Activated B cell treated with CpG ODN at 0.5 μM for 24 hours (primary cell): ENCODE measurements at regions not wholly inside any gene's neighbourhood (a gene's known extent, or its start where the extent isn't known, plus 50 kb on each side); places are given as distances from the start of the nearest gene placed in this dataset.

Source experiments
- ATAC-seq: fragments of 200-7000 bp; cut with Tn5 transposase; one replicate; pipeline ENCODE4 v1.10.0; 2021; ENCODE audit warnings: low read depth, mild to moderate bottlenecking, moderate library complexity
- CTCF ChIA-PET: fragments of 350-600 bp; sonication (Branson Sonifier 250); formaldehyde crosslinking; loops from one replicate; lab custom pipeline; 2021; ENCODE audit warnings: antibody characterized with exemption; lab: Charles Lee
- POLR2A ChIA-PET: fragments of 350-600 bp; sonication (Branson Sonifier 250); formaldehyde crosslinking; loops from one replicate; lab custom pipeline; 2021; ENCODE audit warnings: antibody characterized with exemption; lab: Charles Lee
- DNase-seq: peaks from one replicate; pipeline ENCODE4 v3.0.0; 2022
- H3K27ac Mint-ChIP-seq: one replicate; pipeline ENCODE4 v1.8.0; 2020; ENCODE audit warnings: mixed read lengths
- H3K27me3 Mint-ChIP-seq: one replicate; pipeline ENCODE4 v1.8.0; 2021; ENCODE audit warnings: mixed read lengths
- H3K36me3 Mint-ChIP-seq: one replicate; pipeline ENCODE4 v1.8.0; 2021; ENCODE audit warnings: low read depth, mixed read lengths
- H3K4me1 Mint-ChIP-seq: one replicate; pipeline ENCODE4 v1.8.0; 2021; ENCODE audit warnings: mixed read lengths
- H3K4me3 Mint-ChIP-seq: one replicate; pipeline ENCODE4 v1.8.0; 2020; ENCODE audit warnings: mild to moderate bottlenecking, mixed read lengths
- H3K9me3 Mint-ChIP-seq: one replicate; pipeline ENCODE4 v1.8.0; 2020; ENCODE audit warnings: mixed read lengths
- intact Hi-C: fragments of 100-400 bp; cut with micrococcal nuclease; formaldehyde crosslinking; loops from one replicate; pipeline ENCODE4 v1.15.1; 2024
- TF ChIP-seq, protein P1 (sequence below): fragments of 200-600 bp; IDR thresholded peaks from one replicate; pipeline ENCODE4 v1.8.0; 2022; ENCODE audit warnings: antibody characterized with exemption, mild to moderate bottlenecking

- Mint-ChIP-seq H3K4me3 (no peak overlapping the region), H3K4me1 (no peaks in the 10 kb centered on the region), H3K27me3 (peaks cover 10% of the 10 kb centered on the region), H3K9me3 (no peaks in the 10 kb centered on the region), H3K36me3 (no peaks in the 10 kb centered on the region), H3K27ac (no peak overlapping the region)
- ChIA-PET POLR2A (no interaction called here), CTCF (no interaction called here)
- ATAC-seq = no peak
- TF ChIP-seq, protein P1, sequence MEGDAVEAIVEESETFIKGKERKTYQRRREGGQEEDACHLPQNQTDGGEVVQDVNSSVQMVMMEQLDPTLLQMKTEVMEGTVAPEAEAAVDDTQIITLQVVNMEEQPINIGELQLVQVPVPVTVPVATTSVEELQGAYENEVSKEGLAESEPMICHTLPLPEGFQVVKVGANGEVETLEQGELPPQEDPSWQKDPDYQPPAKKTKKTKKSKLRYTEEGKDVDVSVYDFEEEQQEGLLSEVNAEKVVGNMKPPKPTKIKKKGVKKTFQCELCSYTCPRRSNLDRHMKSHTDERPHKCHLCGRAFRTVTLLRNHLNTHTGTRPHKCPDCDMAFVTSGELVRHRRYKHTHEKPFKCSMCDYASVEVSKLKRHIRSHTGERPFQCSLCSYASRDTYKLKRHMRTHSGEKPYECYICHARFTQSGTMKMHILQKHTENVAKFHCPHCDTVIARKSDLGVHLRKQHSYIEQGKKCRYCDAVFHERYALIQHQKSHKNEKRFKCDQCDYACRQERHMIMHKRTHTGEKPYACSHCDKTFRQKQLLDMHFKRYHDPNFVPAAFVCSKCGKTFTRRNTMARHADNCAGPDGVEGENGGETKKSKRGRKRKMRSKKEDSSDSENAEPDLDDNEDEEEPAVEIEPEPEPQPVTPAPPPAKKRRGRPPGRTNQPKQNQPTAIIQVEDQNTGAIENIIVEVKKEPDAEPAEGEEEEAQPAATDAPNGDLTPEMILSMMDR = no peak
- DNase-seq = no peak
- intact Hi-C loops = no loop called here
These were observed 123.5 kb upstream of the VRK1 start for GRCh38 chr14:96673706-96674105.

DNA sequence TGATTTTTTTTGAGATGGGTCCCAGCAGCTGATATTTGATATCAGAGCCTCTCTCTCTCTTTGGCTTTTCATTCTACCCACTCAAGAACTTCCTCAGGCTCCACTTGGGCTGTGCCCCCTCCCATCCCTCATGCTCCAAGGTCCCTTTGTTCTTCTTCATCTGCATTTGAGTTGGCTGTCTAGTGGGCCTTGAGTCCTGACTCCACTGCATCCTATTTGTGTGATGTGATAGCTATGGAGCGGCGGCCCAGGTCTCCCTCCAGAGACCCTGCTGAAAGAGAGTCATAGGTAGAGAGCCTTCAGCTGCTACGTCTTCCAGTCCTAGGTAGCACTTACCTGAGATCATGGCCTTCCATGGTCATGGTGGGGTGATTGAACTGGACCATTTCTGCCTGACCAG, 123.1 kb upstream of the VRK1 start:
- no peak overlapping the region for H3K4me3 Mint-ChIP-seq
- ChIA-PET POLR2A (no interaction called here), CTCF (no interaction called here)
- H3K36me3 Mint-ChIP-seq = no peaks in the 10 kb centered on the region
- H3K27me3 Mint-ChIP-seq = peaks cover 10% of the 10 kb centered on the region
- ATAC-seq (no peak), DNase-seq (no peak)
- TF ChIP-seq, protein P1 = no peak
- intact Hi-C loops = no loop called here
- no peaks in the 10 kb centered on the region for H3K9me3 Mint-ChIP-seq
- H3K4me1 Mint-ChIP-seq = no peaks in the 10 kb centered on the region
- no peak overlapping the region for H3K27ac Mint-ChIP-seq

DNA sequence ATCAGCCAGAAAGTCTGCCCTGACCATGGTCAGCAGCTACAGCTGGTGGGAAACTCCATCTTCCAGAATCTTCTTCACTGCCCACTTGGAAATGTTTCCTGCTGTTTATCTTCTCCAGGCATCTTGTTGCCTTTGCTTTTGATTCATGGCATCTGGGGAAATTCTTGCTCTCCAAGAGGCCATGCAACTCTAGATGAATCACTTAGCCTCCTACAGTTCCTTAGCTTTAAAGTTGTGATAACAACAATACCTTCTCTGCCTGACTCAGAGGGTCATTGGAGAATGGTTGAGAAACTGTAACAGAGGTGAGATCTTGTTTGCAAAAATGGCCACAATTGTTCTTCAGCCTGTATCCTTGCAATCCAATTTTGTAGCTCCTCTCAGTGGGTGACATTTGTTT, 121.0 kb upstream of the VRK1 start:
- H3K4me1 Mint-ChIP-seq = no peaks in the 10 kb centered on the region
- H3K9me3 Mint-ChIP-seq = no peaks in the 10 kb centered on the region
- H3K36me3 Mint-ChIP-seq = no peaks in the 10 kb centered on the region
- POLR2A ChIA-PET = no interaction called here
- intact Hi-C loops = no loop called here
- DNase-seq (no peak), ATAC-seq (no peak)
- no peak overlapping the region for H3K27ac Mint-ChIP-seq
- H3K4me3 Mint-ChIP-seq = no peak overlapping the region
- peaks cover 17% of the 10 kb centered on the region for H3K27me3 Mint-ChIP-seq
- CTCF ChIA-PET = no interaction called here
- TF ChIP-seq, protein P1 = no peak

DNA sequence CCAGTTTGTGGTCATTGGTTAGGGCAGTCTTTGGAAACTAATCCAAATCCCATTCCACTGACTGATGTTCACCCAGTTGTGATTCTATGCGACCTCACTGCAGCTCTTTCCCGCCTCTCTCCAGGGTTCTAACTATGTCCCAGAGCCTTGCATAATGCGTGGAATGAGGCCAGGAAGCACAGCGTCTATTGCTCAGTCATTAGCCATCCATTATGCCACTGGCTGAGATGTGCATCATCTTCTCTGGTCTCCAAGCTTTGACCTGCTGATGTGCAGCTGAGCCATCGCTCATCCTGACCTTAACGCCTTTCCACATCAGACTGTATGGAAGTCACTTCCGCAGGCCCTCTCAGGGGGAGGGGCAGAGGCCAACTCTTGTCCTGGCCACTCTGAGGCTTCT, 115.4 kb upstream of the VRK1 start:
- CTCF ChIA-PET = no interaction called here
- DNase-seq (no peak), ATAC-seq (no peak)
- Mint-ChIP-seq H3K9me3 (peaks cover 3% of the 10 kb centered on the region), H3K4me1 (no peaks in the 10 kb centered on the region), H3K27me3 (peaks cover 15% of the 10 kb centered on the region), H3K4me3 (no peak overlapping the region), H3K27ac (no peak overlapping the region), H3K36me3 (no peaks in the 10 kb centered on the region)
- POLR2A ChIA-PET = no interaction called here
- TF ChIP-seq, protein P1 = no peak
- intact Hi-C loops = no loop called here

DNA sequence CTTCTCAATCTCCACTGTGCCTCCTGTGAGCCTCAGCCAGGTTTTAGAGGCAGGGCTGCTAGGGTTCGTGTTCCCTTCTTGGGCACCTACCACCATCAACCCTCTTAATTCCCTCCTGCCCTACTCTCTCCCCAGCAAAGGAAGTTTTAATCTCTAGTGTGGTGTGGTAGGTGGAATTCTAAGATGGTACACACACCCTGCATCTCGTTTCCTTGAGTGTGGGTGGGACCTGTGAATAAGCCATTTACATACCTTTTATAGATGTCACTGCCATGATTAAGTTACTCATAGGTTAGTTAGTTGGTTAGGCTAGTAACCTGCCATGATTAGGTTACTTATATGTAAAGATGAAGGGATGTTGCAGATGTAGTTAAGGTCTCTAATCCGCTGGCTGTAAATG, 114.8 kb upstream of the VRK1 start:
- ChIA-PET POLR2A (no interaction called here), CTCF (no interaction called here)
- peaks cover 3% of the 10 kb centered on the region for H3K9me3 Mint-ChIP-seq
- peaks cover 13% of the 10 kb centered on the region for H3K27me3 Mint-ChIP-seq
- no peak overlapping the region for H3K4me3 Mint-ChIP-seq
- TF ChIP-seq, protein P1 = no peak
- H3K27ac Mint-ChIP-seq = no peak overlapping the region
- DNase-seq (no peak), ATAC-seq (no peak)
- H3K36me3 Mint-ChIP-seq = no peaks in the 10 kb centered on the region
- H3K4me1 Mint-ChIP-seq = no peaks in the 10 kb centered on the region
- intact Hi-C loops = no loop called here
